AG10803 (cell line): ENCODE measurements at regions not wholly inside any gene's neighbourhood (a gene's known extent, or its start where the extent isn't known, plus 50 kb on each side); places are given as distances from the start of the nearest gene placed in this dataset.

Source experiments
- DNase-seq: peaks from one replicate; pipeline ENCODE4 v3.0.0; 2010; ENCODE audit warnings: low read depth
- H3K4me3 ChIP-seq: 2 replicates; pipeline ENCODE4 v1.5.1; 2011; ENCODE audit warnings: mild to moderate bottlenecking, low read length, control low read depth
- CTCF ChIP-seq: conservative IDR thresholded peaks from 2 replicates; pipeline ENCODE4 v1.5.1; 2011; ENCODE audit warnings: mild to moderate bottlenecking, low read length, control low read depth, inconsistent platforms

GRCh38 chr10:64368298-64368697, 847.1 kb downstream of the REEP3 start:
- no peak for TF ChIP-seq CTCF
- H3K4me3 ChIP-seq: no peak overlapping the region
- DNase-seq: no peak

GRCh38 chr10:64369885-64370773, 848.9 kb downstream of the REEP3 start:
- no peak for DNase-seq
- no peak overlapping the region for H3K4me3 ChIP-seq
- no peak for TF ChIP-seq CTCF

GRCh38 chr10:64374346-64374745, 853.1 kb downstream of the REEP3 start:
- no peak for DNase-seq
- TF ChIP-seq CTCF: no peak
- H3K4me3 ChIP-seq: no peak overlapping the region

GRCh38 chr10:64376167-64376566, 855.0 kb downstream of the REEP3 start:
- H3K4me3 ChIP-seq: no peak overlapping the region
- TF ChIP-seq CTCF: no peak
- no peak for DNase-seq

GRCh38 chr10:64379898-64380297, 858.7 kb downstream of the REEP3 start:
- DNase-seq: no peak
- no peak for TF ChIP-seq CTCF
- no peak overlapping the region for H3K4me3 ChIP-seq

- TF ChIP-seq CTCF: no peak
- H3K4me3 ChIP-seq: no peak overlapping the region
- DNase-seq: no peak
Measured at GRCh38 chr10:64385355-64385754, 864.2 kb downstream of the REEP3 start.

GRCh38 chr10:64394744-64395143, 873.5 kb downstream of the REEP3 start:
- no peak overlapping the region for H3K4me3 ChIP-seq
- peak; percentile 39 for DNase-seq
- TF ChIP-seq CTCF: no peak
